NCI-H1105 (cell line): ENCODE measurements at regions not wholly inside any gene's neighbourhood (a gene's known extent, or its start where the extent isn't known, plus 50 kb on each side); places are given as distances from the start of the nearest gene placed in this dataset.

Source experiments
- DNase-seq: peaks from one replicate; lab custom pipeline; 2025; lab: John Stamatoyannopoulos, UW

GRCh38 chr3:159619341-159619885, 369.2 kb upstream of the IL12A start:
- no peak for DNase-seq

GRCh38 chr3:159620281-159620680, 368.4 kb upstream of the IL12A start:
- no peak for DNase-seq

- DNase-seq, result no peak
Observed at GRCh38 chr3:159620873-159621272, 367.8 kb upstream of the IL12A start.

- no peak for DNase-seq
Observed at GRCh38 chr3:159624616-159625015, 364.0 kb upstream of the IL12A start.

- DNase-seq, result no peak
Observed at GRCh38 chr3:159625594-159625993, 363.0 kb upstream of the IL12A start.

- DNase-seq, result no peak
Observed at GRCh38 chr3:159626598-159626997, 362.0 kb upstream of the IL12A start.

GRCh38 chr3:159627229-159627628, 361.4 kb upstream of the IL12A start:
- DNase-seq, result no peak

- no peak for DNase-seq
Observed at GRCh38 chr3:159627634-159628033, 361.0 kb upstream of the IL12A start.

GRCh38 chr3:159629329-159630084, 359.1 kb upstream of the IL12A start:
- DNase-seq, result no peak

GRCh38 chr3:159631226-159631625, 357.4 kb upstream of the IL12A start:
- no peak for DNase-seq

GRCh38 chr3:159632128-159632527, 356.5 kb upstream of the IL12A start:
- no peak for DNase-seq

- no peak for DNase-seq
Observed at GRCh38 chr3:159632851-159633250, 355.8 kb upstream of the IL12A start.

GRCh38 chr3:159634483-159634882, 354.2 kb upstream of the IL12A start:
- DNase-seq, result peak; percentile 9

- no peak for DNase-seq
Observed at GRCh38 chr3:159635047-159635641, 353.5 kb upstream of the IL12A start.

GRCh38 chr3:159637883-159638542, 350.6 kb upstream of the IL12A start:
- peak; percentile 11 for DNase-seq

GRCh38 chr3:159640225-159640624, 348.4 kb upstream of the IL12A start:
- DNase-seq, result no peak

- DNase-seq, result no peak
Observed at GRCh38 chr3:159643406-159643805, 345.2 kb upstream of the IL12A start.

GRCh38 chr3:159645874-159646273, 342.8 kb upstream of the IL12A start:
- DNase-seq, result no peak

- DNase-seq, result no peak
Observed at GRCh38 chr3:159649951-159650350, 338.7 kb upstream of the IL12A start.

- no peak for DNase-seq
Observed at GRCh38 chr3:159650726-159651125, 337.9 kb upstream of the IL12A start.

- no peak for DNase-seq
Observed at GRCh38 chr3:159652452-159652851, 336.2 kb upstream of the IL12A start.

GRCh38 chr3:159654183-159655134, 334.2 kb upstream of the IL12A start:
- DNase-seq, result no peak
